NCI-H524 (cell line): ENCODE measurements at regions not wholly inside any gene's neighbourhood (a gene's known extent, or its start where the extent isn't known, plus 50 kb on each side); places are given as distances from the start of the nearest gene placed in this dataset.

ENCODE experiments used
- DNase-seq, 2 experiments: peaks; one replicate each; lab custom pipeline; 2025; lab: John Stamatoyannopoulos, UW

- peak; percentile 32 to 84 for DNase-seq
Measured at GRCh38 chr3:70120357-70120966, 120.9 kb downstream of the SAMMSON start.

- DNase-seq: peak in 1 of 2 experiments; percentile 37
Measured at GRCh38 chr3:70127192-70127591, 127.7 kb downstream of the SAMMSON start.

- DNase-seq: no peak
Measured at GRCh38 chr3:70137366-70137765, 137.8 kb downstream of the SAMMSON start.

GRCh38 chr3:70138606-70139005, 139.1 kb downstream of the SAMMSON start:
- DNase-seq: no peak
